HFF-Myc (cell line): ENCODE measurements at regions not wholly inside any gene's neighbourhood (a gene's known extent, or its start where the extent isn't known, plus 50 kb on each side); places are given as distances from the start of the nearest gene placed in this dataset.

Experiments
- DNase-seq: peaks from one replicate; pipeline ENCODE4 v3.0.0-alpha.2; 2011; ENCODE audit warnings: low read depth; ENCODE audit errors: extremely low read depth
- H3K4me3 ChIP-seq: replicated peaks from 2 replicates; pipeline ENCODE4 v1.5.1; 2011; ENCODE audit warnings: low read depth, mild to moderate bottlenecking, control low read depth, low read length
- CTCF ChIP-seq: IDR thresholded peaks from 2 replicates; pipeline ENCODE4 v1.5.1; 2012; ENCODE audit warnings: mild to moderate bottlenecking, low read depth, low read length, control low read depth; ENCODE audit errors: missing control alignments

DNA sequence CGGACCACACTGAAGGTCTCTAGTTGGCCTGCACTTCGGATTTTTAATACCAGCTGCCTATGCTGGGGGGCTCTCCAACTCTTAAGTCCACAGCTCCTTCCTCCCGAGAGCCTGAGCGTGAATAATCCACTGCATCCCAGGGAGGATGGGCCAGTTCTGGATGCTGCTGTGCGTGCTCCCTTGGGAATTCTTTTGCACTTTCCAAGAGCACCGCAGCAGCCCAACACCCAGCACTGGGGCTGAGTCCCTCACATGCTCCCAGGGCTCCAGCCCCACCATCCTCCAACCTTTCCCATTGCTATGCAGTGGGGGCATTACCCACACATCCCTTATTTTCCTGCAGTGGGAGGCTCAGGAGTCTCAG is 136.4 kb upstream of the IQSEC1 start:
- no peak overlapping the region for H3K4me3 ChIP-seq
- no peak for TF ChIP-seq CTCF
- DNase-seq = no peak

DNA sequence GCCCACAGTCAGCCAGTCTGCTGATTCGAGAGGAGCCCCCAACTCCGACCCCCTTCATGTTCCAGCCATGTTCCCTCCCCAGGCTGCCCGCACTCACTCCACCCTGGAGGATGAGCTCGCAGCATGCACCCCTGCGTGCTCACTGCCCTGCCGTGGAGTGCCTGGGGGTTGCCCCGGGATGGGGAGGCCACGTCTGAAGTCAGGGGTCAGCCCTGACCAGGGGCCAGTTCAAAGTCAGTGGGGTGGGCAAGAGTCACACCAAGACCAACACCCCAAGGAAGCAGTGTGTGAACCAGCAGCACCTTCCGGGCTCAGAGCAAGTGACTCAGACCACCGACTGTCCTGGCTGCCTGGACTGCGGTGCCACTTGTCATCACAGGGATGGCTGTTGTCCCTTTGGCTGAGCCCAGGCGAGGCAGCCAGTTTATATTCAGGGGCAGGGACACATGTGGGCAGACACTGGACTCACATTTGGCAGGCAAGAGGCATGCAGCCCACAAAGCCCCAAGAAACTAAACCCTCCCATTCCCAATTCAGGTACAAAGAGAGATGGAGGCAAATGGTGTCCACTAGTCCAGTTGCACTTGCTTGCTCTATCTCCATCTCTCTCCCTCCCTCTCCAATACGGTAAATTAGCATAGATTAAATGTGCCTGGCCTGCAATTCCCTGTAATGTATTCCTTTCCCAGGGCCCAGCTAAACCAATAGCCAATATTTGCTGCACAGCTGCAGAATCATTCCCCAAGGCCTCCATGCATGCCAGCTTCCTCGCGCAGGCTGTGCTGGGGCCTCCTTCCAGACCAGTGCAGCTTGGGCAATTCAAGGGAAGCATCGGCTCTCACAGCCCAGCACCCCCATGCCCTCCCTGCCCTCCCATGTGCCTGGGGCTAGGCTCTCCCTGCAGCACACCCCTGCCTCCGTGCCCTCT is 135.7 kb upstream of the IQSEC1 start:
- no peak overlapping the region for H3K4me3 ChIP-seq
- no peak for DNase-seq
- no peak for TF ChIP-seq CTCF

DNA sequence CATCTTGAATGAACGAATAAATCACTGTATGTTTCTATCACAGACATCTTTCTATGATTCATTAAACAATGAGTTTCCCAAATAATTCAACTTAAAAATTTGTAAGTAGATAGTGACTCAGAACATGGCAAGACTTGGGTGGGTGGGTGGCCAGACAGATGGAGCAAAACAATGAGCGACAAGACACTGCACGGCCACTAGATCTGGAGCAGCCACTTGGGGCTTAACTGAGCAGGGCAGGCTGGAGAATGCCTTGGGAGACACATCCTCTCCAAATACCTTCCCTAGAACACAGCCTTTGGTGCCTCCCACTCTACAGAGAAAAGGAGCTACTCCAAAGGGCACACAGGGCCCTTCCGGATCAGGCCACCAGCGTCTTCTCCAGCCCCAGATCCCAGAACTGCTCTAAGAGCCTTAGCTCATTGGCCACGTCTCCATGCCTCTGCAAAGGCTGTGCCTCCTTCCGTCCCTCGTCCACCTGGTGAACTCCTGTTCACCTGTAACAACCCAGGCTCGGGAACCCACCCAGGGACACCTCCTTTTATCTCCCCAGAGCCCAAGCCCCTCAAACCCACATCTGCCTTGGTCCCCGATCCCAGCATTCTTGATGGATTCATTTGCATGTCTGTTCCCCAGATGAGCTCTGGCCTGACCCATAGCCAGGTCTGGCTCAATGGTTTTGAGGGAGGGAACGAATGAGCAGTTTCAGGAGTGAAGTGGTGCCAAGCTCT is 134.9 kb upstream of the IQSEC1 start:
- no peak overlapping the region for H3K4me3 ChIP-seq
- TF ChIP-seq CTCF = no peak
- DNase-seq = no peak

DNA sequence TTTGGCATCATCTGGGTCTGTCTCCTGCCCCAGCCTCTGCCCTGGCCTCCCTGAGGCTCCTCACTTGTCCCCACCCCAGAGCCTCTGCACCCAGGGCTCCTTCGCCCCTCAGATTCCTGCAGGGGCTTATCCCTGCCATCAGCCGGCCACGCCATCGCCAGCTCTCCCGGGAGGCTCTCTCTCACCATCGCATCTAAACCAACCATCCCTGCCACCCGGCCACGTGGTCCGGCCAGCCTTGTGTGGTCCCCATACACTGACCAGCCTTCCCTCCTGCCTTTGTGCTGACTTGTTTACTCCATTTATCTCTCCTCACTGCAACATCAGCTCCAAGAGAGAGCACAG is 134.3 kb upstream of the IQSEC1 start:
- DNase-seq = no peak
- no peak for TF ChIP-seq CTCF
- H3K4me3 ChIP-seq = no peak overlapping the region

- TF ChIP-seq CTCF = no peak
- H3K4me3 ChIP-seq = no peak overlapping the region
- no peak for DNase-seq
Measured at GRCh38 chr3:13206799-13207577, 133.8 kb upstream of the IQSEC1 start.

DNA sequence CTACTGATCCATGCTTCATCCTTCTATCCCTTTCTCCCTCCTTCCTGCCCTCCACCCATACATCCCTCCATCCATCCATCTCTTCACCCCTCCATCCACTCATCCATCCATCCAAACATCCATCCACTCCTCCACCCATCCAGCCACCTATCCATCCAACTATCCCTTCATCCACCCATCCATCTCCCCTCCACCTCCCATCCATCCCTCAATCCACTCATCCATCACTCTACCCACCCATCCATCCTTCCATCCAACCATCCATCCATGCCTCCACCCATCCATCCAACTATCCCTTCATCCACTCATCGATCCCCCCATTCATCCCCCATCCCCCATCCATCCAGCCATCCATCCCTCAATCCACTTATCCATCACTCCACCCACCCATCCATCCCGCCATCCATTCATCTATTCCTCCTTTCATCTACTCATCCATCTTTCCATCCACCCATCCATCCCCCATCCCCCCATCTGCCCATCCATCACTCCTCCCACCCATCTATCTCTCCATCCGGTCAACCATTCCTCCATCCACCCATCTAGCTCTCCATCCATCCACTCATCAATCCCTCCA is 132.4 kb upstream of the IQSEC1 start:
- TF ChIP-seq CTCF = no peak

More for the DNA sequence above, 132.4 kb upstream of the IQSEC1 start:
- DNase-seq = no peak
- H3K4me3 ChIP-seq = no peak overlapping the region
